Dermis microvascular lymphatic vessel endothelial cell (primary cell): ENCODE measurements at regions not wholly inside any gene's neighbourhood (a gene's known extent, or its start where the extent isn't known, plus 50 kb on each side); places are given as distances from the start of the nearest gene placed in this dataset.

Experiments
- DNase-seq, 2 donors: peaks; one replicate each; pipeline versions ENCODE4 v3.0.0 to v3.0.0-alpha.2; 2010; ENCODE audit warnings: low read depth in 2 of 2

DNA sequence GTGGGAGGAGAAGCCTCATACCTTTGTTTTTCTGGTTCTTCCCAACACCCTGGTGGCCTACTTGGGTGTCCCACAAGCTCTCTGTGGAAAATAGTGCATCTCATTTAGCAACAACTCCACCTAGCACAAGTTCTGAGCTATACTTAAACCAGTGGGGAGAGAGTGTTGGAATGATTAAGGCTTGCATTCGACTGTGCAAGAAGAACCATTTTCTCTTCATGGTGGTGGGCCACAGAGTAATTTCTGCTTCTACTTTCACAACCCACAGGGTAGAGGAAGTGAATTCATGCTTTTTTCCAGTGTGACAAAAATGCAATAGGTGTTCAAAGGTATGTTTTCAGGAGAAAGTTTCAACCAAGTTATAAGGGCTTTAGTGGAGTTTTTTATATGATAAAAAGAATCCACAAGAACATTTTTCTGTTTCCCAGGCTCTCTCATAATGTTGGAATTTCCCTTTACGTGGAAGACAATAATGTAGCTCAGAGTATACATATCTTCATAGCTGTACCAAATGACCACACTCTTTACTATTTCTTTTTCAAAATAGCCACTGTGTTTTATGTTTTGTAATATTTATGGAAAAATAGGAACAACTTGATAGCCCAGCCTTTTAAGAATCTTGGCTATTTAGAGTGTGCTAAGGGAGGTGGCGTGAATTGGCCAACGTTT lies 80.3 kb upstream of the HHIP start:
- peak in 1 of 2 donors; percentile 53 for DNase-seq

DNA sequence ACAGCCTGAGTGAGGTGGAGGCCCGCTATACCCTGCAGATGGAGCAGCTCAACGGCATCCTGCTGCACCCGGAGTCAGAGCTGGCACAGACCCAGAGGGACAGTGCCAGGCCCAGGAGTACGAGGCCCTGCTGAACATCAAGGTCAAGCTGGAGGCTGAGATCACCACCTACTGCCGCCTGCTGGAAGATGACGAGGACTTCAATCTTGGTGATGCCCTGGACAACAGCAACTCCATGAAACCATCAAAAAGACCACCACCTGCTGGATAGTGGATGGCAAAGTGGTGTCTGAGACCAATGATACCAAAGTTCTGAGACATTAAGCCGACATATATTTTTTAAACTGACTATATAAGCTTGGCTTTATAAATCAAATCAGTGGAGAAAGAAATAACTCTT lies 73.3 kb upstream of the HHIP start:
- DNase-seq = no peak

DNA sequence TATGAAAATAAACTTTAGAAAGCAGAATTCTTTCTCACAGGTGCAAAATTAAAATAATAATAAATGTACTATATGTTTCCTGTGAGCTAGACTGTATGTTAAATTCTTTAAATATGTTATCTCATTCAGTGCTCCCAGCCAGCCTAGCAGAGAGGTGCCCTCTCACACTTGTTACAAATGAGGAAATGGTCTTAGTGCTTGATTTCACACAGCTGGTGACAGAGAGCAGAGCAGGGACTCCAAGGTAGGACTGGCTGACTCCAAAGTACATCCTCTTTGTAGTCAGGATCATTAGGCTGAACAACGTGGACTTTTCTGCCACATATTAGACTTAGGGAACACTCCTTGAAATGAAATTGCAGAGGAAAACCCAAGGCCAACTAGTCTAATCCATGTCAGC lies 72.0 kb upstream of the HHIP start:
- peak in 1 of 2 donors; percentile 61 for DNase-seq

DNA sequence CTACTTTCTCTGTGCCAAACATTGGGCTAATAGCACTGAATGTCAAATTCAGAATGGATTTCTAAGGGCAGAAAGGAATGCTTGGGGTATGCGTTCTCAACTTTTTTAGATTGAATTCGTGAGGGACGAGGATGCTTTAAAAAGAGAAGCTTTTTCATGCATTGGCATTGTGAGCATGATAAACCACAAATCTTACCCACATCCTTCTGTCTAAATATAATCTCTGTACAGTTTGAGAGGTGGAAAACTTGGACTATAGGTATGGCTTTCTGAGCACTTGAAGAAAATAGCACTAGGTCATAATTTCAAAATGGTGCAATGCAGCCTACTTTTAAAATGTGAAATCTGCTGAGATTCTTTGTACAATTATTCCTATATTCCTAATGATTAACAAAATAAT lies 71.4 kb upstream of the HHIP start:
- DNase-seq = no peak

DNA sequence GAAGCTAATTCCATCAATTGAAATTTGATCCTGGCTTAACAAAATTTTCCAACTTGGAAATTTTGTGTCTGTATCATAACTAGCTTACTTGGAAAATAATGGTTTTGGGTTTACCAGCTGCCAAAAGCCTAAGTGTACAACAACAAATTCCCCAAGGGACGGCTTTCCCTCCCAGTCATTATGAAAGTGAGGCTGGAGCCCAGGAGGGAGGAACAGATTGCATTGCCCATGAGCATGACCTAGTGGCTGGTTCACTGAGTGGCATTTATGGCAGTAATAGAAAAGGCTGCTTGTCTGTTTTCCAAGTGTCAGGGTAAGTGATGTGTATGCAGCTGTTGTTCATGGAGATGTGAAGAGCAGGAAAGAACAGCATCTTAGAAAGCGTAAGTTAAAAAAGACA lies 70.8 kb upstream of the HHIP start:
- peak in 1 of 2 donors; percentile 62 for DNase-seq

DNA sequence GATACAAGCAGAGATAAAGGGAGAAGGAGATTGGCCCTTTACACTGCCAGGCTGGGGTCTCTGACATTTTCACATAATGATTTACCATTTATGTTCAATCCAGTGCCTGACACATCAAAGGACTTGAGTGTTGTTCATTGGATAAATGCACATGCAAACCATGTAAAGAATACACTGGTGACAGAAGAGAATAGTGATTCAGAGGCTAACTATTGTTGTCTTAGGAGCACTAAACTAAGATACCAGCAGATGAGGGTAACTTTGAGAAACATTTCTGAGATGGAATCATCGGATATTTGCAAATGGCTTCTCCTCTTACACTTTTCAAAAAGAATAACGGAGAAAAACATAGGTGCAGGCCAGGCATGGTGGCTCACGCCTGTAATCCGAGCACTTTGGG lies 67.3 kb upstream of the HHIP start:
- DNase-seq = no peak

DNA sequence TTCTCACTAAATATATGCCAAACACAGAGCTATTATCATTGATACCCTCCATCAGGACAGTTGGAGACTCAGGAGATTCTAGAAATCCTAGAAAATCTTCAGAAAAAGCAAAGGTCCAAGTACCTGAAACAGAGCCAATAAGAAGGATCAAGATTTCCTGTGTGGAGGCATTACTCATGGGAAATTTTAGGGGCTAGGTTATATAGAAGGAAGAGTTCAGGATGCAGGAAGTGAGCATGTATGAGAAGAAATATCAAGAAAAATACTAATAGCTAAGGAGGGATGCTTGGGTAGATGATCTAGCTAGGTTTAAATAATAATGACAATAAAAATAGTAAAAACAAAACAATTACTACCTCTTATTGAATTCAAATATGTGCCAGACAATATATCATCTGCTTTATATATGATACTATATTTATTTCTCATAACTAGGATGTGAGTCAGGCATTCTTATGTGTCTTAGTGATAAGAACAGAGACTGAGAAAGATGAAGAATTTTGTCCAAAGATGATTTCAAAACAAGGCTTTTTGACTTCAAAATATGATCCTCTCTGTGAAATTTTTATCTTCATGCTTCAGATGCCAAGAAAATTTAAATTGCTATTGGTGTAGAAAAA lies 66.4 kb upstream of the HHIP start:
- peak in 1 of 2 donors; percentile 81 for DNase-seq

DNA sequence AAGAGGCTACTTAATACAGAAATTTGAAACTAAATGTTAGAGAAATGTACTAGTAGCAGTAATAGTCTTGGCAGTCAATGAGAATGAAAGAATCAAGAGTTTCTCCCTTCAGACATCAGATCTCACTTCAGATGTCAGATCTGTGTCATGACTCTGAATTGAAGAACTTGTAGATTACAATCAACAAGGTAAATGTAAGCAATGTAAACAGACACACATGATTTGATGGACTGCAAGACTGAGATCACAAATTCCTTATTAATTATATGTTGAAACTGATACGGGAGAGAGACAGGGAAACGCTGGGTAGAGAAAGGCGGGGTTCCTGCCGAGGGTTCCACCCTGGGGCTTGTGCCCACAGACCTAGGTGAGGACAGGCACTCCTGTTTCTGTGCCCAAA lies 65.5 kb upstream of the HHIP start:
- DNase-seq = no peak

DNA sequence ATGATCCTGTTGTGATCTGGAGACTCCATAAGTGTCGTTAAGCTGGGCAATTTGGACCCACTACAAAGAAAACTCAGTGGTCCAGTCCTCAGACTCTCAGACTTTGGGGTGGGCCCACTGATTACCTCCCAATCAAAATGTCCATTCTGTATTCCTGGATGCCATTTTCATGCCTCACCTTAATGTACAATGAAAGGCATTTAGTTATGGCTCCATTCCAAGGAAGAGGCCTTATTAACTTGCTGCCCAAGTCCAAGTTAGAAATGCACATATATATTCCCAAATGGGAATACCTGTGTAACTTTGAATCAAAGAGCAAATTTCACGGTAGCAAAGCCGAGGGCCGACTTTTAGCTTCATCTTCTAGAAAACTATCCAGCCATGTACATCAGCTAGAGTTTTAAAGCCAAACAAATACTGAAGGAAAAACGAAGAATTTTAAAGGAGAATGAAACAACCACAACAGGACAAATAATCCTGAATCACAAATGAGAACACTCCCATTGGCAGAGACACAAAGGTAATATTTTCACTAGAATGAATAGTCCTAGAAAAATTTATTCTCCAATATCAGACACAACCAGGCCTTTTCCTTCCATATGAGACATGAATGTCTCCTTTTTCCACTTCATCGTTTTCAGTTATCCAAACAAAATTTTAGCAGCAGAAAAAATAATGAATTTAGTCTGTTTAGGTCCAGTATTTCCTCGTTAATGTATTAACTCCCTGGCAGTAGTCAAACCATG lies 63.7 kb upstream of the HHIP start:
- DNase-seq = peak in 1 of 2 donors; percentile 64

DNA sequence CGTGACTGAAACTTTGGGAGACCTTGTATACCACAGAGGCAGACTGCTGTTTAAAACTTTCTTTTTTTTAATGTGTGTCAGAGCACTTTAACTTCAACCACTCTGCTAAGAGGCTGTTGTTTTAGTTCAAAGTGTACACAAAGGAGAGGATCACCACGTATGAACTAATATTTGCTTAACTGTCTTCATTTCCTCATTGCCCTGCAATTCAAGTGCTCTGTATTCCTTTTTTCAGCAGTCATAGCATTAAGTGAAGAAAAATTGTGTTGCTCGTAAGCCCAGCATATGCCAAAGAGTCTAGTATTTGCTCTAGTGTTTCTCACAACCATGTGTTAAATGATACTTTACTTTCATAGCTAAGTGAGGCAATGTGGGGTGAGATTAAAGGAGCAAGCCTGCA lies 63.0 kb upstream of the HHIP start:
- no peak for DNase-seq

DNA sequence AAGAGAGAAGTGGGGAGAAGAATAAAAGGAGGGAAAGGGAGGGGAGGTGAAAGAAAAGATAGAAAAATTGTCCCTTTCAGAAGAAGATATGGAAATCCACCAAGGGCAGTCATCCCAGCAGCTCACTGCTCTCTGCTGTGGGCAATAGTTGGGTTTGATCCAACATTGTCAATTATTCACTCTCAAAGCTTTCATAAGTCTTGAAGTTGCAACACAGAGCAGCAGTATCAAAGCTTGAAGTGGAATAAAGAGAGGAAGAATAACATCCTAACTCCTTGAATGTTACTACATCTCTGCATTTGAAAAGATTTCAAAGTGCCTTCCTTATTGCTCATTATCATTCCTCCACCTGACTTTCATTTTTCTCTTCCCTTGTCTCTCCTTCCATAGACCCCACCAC lies 62.3 kb upstream of the HHIP start:
- DNase-seq = peak in 1 of 2 donors; percentile 38

DNA sequence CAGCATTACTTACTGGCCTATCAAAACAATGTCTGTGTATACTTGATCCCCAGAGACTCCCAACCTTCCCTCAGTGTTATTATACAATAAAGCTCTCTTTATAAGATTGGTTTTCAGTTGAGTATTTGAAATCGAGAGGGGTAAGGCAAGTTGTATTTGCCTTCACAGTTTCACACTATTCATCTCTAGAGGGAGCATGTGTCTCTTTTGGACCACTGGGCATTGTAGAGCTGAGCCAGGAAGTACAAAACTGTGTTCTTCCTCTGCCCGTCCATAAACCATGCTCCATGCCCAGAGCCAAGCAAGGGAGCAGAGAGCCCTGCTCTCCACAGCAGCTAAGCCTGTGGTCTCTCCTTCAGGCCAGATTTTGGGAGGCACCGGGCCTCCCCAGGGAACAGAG lies 61.5 kb upstream of the HHIP start:
- peak in 1 of 2 donors; percentile 51 for DNase-seq

DNA sequence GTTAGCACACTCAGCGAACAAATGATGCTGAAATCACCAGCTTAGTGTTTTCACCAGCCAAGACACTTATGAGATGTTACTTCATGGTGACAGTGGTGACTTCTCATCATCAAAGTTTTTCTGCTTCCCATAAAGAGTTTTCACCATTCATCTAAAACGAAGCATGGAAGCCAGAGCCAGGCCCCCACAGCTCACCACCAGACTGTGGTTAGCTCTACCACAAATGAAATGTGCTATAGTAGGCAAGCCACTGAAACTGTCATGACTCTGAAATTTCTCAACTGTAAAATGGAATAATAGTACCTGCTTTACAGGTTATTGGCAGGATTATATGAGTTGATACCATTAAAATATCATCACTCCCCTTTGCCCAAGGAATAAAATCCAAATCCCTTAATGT lies 56.4 kb upstream of the HHIP start:
- no peak for DNase-seq

DNA sequence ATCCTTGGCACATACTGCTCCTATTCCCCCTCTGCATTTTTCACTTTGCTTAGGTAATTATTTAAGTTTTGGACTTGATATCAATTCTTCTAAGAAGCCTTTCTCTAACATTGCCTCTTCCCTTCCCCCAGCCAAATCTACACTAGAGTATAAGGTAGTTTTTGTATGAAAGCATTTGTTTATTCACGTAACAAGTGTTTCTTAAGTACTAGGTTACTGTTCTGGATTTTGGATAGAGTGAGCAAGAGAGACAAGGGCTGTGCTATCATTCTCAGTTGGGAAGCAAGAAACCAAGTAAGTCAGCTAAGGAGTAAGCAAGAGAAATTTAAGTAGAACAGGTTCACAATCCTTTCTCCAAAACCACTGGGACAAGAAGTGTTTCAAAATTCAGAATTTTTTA lies 55.9 kb upstream of the HHIP start:
- DNase-seq = no peak

DNA sequence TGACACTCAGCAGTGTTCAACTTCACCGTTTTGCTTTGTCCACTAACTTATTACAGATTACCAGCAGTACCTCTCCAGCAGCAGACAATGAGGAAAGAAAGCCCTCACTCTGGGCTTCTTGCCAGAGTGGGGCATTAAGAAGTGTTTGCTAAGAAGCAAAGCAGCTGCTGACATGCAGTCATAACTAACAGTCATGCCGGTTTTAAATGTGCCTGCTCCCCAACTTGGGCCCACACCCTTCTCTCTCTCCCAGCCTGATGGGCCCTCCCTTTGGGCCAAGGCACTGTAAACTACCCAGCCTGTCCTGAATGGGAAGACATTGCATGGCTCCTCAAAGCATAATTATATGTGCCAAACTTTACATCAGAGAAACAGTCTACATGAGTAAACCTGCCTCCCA lies 54.6 kb upstream of the HHIP start:
- DNase-seq = peak in 1 of 2 donors; percentile 84

DNA sequence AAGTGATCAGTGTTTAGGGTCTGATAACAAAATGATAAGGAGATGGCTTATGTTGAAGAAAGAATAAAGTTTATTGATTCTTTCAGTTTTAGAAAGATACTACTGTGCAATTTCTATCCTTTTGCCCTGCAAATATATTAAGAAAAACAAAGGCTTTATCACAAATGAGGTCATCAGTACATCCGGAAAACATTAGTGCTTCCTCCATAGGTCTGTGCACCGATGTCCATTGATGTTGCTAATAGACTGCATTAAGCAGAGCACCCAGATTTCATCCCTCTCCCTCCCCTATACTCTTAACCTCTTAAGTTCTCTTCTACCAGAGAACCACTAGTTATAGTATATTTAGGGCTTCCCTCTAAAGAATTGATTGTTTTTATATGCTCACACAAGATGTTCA lies 53.7 kb upstream of the HHIP start:
- peak in 1 of 2 donors; percentile 64 for DNase-seq

DNA sequence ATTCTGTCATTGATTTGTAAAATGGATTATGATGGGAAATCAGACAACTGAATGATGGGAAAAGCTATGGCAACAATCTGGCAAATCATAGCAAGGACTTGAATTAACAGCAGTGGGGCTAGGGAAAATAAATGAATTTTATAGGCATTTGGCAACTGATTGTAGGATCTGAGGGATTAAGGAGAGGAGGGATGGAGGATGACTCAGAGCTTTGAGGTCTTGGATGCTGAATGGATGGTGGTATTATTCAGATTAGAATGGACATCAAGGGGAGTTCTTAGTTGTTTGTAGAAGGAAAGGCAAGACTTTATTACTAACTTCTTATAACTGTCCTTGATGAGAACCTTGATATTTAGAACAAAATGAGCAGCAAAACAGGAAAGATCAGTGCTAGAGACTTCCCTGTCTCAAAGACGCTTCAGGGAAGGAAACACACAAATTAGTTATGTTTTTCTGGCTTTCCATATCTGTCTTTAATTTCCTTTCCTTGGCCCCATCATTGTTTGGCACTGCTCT lies 51.4 kb upstream of the HHIP start:
- peak in 1 of 2 donors; percentile 33 for DNase-seq

DNA sequence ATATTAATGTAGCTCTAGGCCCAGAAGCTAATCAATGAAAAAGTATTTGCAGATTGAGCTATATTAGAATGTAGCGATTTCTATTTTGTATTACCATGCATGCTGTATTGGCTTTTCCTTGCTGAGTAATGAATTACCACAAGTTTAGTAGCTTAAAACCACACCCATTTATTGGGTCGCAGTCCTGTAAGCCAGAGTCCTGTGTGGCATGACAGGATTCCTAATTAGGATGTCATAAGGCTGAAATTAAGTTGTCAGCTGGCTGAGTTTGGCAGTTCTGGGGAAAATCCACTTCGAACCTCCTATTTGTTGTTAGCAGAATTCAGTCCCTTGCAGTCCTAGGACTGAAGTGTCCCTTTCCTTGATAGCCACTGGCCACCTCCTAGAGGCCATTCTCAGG lies 50.3 kb upstream of the HHIP start:
- no peak for DNase-seq
